Lower leg skin (tissue), 4 donors: ENCODE measurements at regions not wholly inside any gene's neighbourhood (a gene's known extent, or its start where the extent isn't known, plus 50 kb on each side); places are given as distances from the start of the nearest gene placed in this dataset.

Experiments used
- DNase-seq, 2 donors: peaks; one replicate each; pipeline ENCODE4 v3.0.0-alpha.2; 2019; ENCODE audit warnings: low spot score in 2 of 2
- H3K4me3 ChIP-seq: fragments of 200-600 bp; sonication (generic); 2 replicates; pipeline ENCODE4 v1.5.1; 2017; ENCODE audit warnings: mild to moderate bottlenecking, low read depth; ENCODE audit not compliant: poor library complexity, severe bottlenecking
- CTCF ChIP-seq, 3 donors: fragments of 450-650 bp; IDR thresholded peaks; one replicate each; pipeline ENCODE4 v1.5.1; 2016; ENCODE audit warnings: antibody characterized with exemption in 3 of 3, mild to moderate bottlenecking in 3 of 3, moderate library complexity in 2 of 3
- POLR2A ChIP-seq, 2 donors: fragments of 450-650 bp; IDR thresholded peaks; one replicate each; pipeline ENCODE4 v1.6.1; 2016 to 2017; ENCODE audit warnings: antibody characterized with exemption in 2 of 2, mild to moderate bottlenecking in 1 of 2, moderate library complexity in 1 of 2
- WGBS, 2 donors: methylation state at CpG; one replicate each; pipeline ENCODE4 v1.1.5; 2018; 5-methylcytosine and 5-hydroxymethylcytosine counted together
- intact Hi-C: fragments of 100-400 bp; cut with DNase I; formaldehyde crosslinking; loops from one replicate; pipeline ENCODE4 v1.15.0; 2023; ENCODE audit warnings: low total_unique reads

GRCh38 chr4:14894392-14895292 lies 107.6 kb upstream of the CPEB2 start:
- no peak for DNase-seq
- no peak overlapping the region for H3K4me3 ChIP-seq
- intact Hi-C loops, result no loop called here
- TF ChIP-seq POLR2A (IDR thresholded peaks at IDR 0.05), result no peak
- no peak for TF ChIP-seq CTCF (IDR thresholded peaks at IDR 0.05)
- WGBS, 2 donors, result 85 to 100% methylated on average over 1 of the region's 1 CpG

GRCh38 chr4:14896656-14897175 lies 105.6 kb upstream of the CPEB2 start:
- no peak for DNase-seq
- WGBS, 2 donors, result 86 to 88% methylated on average over 2 of the region's 2 CpGs
- TF ChIP-seq POLR2A (IDR thresholded peaks at IDR 0.05) (no peak), CTCF (IDR thresholded peaks at IDR 0.05) (no peak)
- H3K4me3 ChIP-seq, result no peak overlapping the region
- intact Hi-C loops, result no loop called here

DNA sequence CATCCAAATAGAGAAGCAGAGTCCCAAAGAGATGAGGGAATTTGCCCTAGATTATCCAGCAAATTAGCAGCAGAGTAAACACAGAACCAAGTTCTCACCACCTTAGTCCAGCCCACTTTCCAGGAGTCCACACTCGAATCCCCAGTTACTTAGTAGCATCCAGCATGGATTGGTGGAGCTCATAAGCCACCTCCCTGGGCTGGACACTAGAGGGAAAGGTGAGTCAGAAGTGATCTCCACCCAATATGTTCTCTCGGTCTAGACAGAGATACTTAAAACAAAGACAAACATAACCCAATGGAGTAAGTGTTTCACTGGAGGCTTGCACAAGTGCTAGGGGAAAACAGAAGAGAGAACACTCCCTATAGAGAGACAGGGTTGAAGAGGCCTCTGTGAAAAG lies 105.1 kb upstream of the CPEB2 start:
- intact Hi-C loops, result no loop called here
- 61 to 63% methylated on average over 2 of the region's 2 CpGs for WGBS, 2 donors

DNA sequence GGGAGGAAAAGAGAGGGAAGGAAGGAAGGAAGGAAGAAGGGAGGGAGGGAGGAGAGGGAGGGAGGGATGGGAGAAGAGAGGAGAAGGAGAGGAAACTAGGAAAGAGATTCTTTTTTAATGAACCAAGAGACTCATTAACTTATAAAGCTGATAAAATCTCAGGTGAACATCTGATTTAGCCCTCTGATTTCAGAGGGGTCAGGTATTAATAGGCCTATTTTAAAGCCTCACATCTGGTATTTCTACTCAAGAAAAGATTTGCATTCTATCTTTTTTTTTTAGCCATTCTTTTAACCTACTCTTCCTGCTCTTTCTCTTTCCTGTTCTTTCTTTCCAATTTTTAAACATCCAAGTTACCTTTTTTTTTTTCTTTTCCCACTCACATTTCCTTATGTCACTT lies 103.3 kb upstream of the CPEB2 start:
- intact Hi-C loops, result no loop called here

More for the DNA sequence above, 105.1 kb upstream of the CPEB2 start:
- DNase-seq, result no peak
- no peak overlapping the region for H3K4me3 ChIP-seq
- no peak for TF ChIP-seq CTCF (IDR thresholded peaks at IDR 0.05)
- no peak for TF ChIP-seq POLR2A (IDR thresholded peaks at IDR 0.05)

DNA sequence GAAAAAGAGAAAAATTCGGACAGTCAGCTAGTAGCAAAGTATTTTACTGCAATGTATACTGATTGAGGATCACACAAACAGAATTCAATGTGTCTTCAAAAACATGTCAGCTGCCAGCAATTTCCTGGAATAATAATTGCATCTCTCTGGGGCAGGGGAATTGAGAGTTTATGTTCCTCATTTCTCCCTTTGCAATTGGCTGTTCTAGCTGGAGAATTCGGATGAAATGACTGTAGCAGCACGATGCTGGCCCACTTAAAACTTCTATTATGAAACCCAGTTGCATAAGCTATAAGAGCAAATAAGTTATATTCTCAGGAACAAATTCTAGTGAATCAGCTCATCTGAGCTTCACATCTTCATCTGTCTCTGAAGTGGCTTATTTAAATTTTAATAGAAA lies 99.9 kb upstream of the CPEB2 start:
- intact Hi-C loops, result no loop called here
- H3K4me3 ChIP-seq, result no peak overlapping the region
- no peak for DNase-seq
- TF ChIP-seq POLR2A (IDR thresholded peaks at IDR 0.05), result no peak
- no peak for TF ChIP-seq CTCF (IDR thresholded peaks at IDR 0.05)
- WGBS, 2 donors, result 60 to 63% methylated on average over 3 of the region's 3 CpGs

More for the DNA sequence above, 103.3 kb upstream of the CPEB2 start:
- DNase-seq, result no peak
- TF ChIP-seq CTCF (IDR thresholded peaks at IDR 0.05) (no peak), POLR2A (IDR thresholded peaks at IDR 0.05) (no peak)
- no peak overlapping the region for H3K4me3 ChIP-seq
